ENCODE measurements at regions not wholly inside any gene's neighbourhood (a gene's known extent, or its start where the extent isn't known, plus 50 kb on each side); places are given as distances from the start of the nearest gene placed in this dataset.

DNA sequence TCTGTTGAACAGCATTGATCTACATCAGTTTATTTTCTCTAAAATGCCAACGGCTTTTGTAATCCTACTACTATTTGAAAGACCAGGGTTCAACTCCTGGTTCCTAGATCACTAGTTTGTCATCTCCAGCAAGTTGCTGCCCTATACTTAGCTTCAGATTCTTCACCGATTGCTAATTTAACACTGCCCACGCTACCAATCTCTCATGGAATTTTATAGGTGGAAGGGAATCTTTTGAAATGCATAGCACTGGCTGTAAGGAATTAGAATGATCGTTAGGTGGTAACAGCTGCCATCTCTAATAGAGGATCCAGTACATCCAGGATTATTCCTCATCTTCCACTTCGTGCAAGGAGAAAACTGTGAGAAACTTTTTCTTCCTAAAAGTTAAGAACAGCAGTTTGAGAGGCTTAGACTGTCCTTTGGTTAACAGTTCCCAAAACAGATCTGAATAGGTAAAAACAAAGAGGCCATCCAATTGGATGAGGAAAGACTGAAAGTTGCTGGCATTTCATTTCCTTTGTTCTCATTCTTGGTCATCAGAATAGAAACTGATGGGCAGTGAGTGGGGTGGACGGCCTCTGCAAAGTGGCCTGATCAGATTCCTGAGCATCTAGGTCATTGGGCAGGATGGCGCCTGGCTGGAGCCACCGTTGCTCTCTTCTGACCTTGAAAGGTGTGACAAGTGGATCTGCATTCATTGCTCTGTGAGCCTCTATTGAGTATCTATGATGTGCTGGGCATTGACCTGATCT lies 236.3 kb upstream of the SORL1-AS1 start:
- DNase-seq (ENCODE audit: low read depth): no peak

DNA sequence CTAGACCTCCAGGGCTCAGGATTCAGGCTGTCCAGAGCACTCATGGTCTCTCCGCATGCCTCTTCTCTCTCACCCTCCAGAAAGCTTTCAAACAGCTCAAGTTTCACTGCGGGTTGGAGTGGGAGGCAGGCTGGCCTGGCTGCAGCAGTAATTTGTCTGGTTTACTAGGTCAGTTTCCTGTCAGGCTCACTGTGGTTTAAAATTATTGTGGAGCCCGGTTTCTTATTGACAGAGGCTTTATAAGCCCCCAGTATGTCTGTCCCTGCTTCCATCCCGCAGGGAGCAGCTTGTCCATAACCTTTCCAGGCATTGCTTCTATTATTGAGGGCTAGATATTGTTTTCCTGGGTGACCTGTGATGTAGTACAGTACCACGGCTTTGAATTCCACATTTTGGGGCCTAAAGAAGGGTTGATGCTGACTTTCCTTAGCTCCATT lies 235.3 kb upstream of the SORL1-AS1 start:
- DNase-seq (ENCODE audit: low read depth): peak; percentile 63

GRCh38 chr11:121683791-121684190 lies 231.0 kb upstream of the SORL1-AS1 start:
- no peak for DNase-seq (ENCODE audit: low read depth)
